Stimulated activated effector memory CD8-positive, alpha-beta T cell treated with anti-CD3 and anti-CD28 coated beads, Interleukin-12 subunit alpha, Interleukin-12 subunit beta, amount 100 ng/mL, for 72 hours (primary cell): ENCODE measurements at regions not wholly inside any gene's neighbourhood (a gene's known extent, or its start where the extent isn't known, plus 50 kb on each side); places are given as distances from the start of the nearest gene placed in this dataset.

Experiments
- ATAC-seq: fragments of 150-1000 bp; cut with Tn5 transposase; 2 replicates; pipeline ENCODE4 v1.10.0; 2021
- DNase-seq, 2 donors: peaks; one replicate each; pipeline ENCODE4 v3.0.0; 2021 to 2022; ENCODE audit warnings: low spot score in 2 of 2
- H3K27ac Mint-ChIP-seq: one replicate; pipeline ENCODE4 v1.8.0; 2022; ENCODE audit warnings: mild to moderate bottlenecking, mixed read lengths
- H3K36me3 Mint-ChIP-seq: one replicate; pipeline ENCODE4 v1.8.0; 2022; ENCODE audit warnings: mild to moderate bottlenecking, mixed read lengths
- H3K4me1 Mint-ChIP-seq: one replicate; pipeline ENCODE4 v1.8.0; 2022; ENCODE audit warnings: mixed read lengths
- H3K4me3 Mint-ChIP-seq: one replicate; pipeline ENCODE4 v1.8.0; 2022; ENCODE audit warnings: mild to moderate bottlenecking, mixed read lengths
- H3K9me3 Mint-ChIP-seq: one replicate; pipeline ENCODE4 v1.8.0; 2022; ENCODE audit warnings: mixed read lengths

GRCh38 chr1:193320270-193320669 lies 133.9 kb upstream of the B3GALT2 start:
- Mint-ChIP-seq H3K27ac (no peak overlapping the region), H3K4me3 (no peak overlapping the region), H3K9me3 (peaks cover 13% of the 10 kb centered on the region), H3K4me1 (no peaks in the 10 kb centered on the region), H3K36me3 (no peaks in the 10 kb centered on the region)
- ATAC-seq = no peak
- no peak for DNase-seq

GRCh38 chr1:193318347-193318746 lies 131.9 kb upstream of the B3GALT2 start:
- ATAC-seq (no peak), DNase-seq (no peak)
- H3K9me3 Mint-ChIP-seq = peaks cover 6% of the 10 kb centered on the region
- no peaks in the 10 kb centered on the region for H3K4me1 Mint-ChIP-seq
- H3K27ac Mint-ChIP-seq = no peak overlapping the region
- H3K36me3 Mint-ChIP-seq = no peaks in the 10 kb centered on the region
- no peak overlapping the region for H3K4me3 Mint-ChIP-seq

- no peak overlapping the region for H3K4me3 Mint-ChIP-seq
- ATAC-seq (no peak), DNase-seq (no peak)
- H3K36me3 Mint-ChIP-seq = no peaks in the 10 kb centered on the region
- no peak overlapping the region for H3K27ac Mint-ChIP-seq
- H3K9me3 Mint-ChIP-seq = peaks cover under 1% of the 10 kb centered on the region
- H3K4me1 Mint-ChIP-seq = peaks cover 23% of the 10 kb centered on the region
These were observed 127.1 kb upstream of the B3GALT2 start for GRCh38 chr1:193313354-193314140.

- H3K9me3 Mint-ChIP-seq = no peaks in the 10 kb centered on the region
- DNase-seq (no peak), ATAC-seq (no peak)
- H3K4me1 Mint-ChIP-seq = peaks cover 23% of the 10 kb centered on the region
- no peak overlapping the region for H3K4me3 Mint-ChIP-seq
- H3K27ac Mint-ChIP-seq = no peak overlapping the region
- no peaks in the 10 kb centered on the region for H3K36me3 Mint-ChIP-seq
These were observed 126.0 kb upstream of the B3GALT2 start for GRCh38 chr1:193312432-193312831.

GRCh38 chr1:193311226-193311948 lies 125.0 kb upstream of the B3GALT2 start:
- no peaks in the 10 kb centered on the region for H3K36me3 Mint-ChIP-seq
- ATAC-seq = no peak
- H3K4me1 Mint-ChIP-seq = peaks cover 23% of the 10 kb centered on the region
- peak overlapping the region; percentile 21 for H3K27ac Mint-ChIP-seq
- no peak overlapping the region for H3K4me3 Mint-ChIP-seq
- DNase-seq = no peak
- H3K9me3 Mint-ChIP-seq = no peaks in the 10 kb centered on the region

- ATAC-seq (no peak), DNase-seq (no peak)
- H3K27ac Mint-ChIP-seq = peak overlapping the region; percentile 21
- H3K4me3 Mint-ChIP-seq = no peak overlapping the region
- peaks cover 23% of the 10 kb centered on the region for H3K4me1 Mint-ChIP-seq
- no peaks in the 10 kb centered on the region for H3K9me3 Mint-ChIP-seq
- H3K36me3 Mint-ChIP-seq = no peaks in the 10 kb centered on the region
These were observed 124.2 kb upstream of the B3GALT2 start for GRCh38 chr1:193310564-193310963.

GRCh38 chr1:193309936-193310475 lies 123.6 kb upstream of the B3GALT2 start:
- Mint-ChIP-seq H3K4me3 (no peak overlapping the region), H3K4me1 (peaks cover 23% of the 10 kb centered on the region), H3K9me3 (no peaks in the 10 kb centered on the region), H3K36me3 (no peaks in the 10 kb centered on the region), H3K27ac (peak overlapping the region; percentile 21)
- no peak for DNase-seq
- no peak for ATAC-seq

GRCh38 chr1:193308438-193308837 lies 122.0 kb upstream of the B3GALT2 start:
- H3K9me3 Mint-ChIP-seq = no peaks in the 10 kb centered on the region
- no peak overlapping the region for H3K27ac Mint-ChIP-seq
- H3K36me3 Mint-ChIP-seq = no peaks in the 10 kb centered on the region
- ATAC-seq = peak; percentile 72
- no peak for DNase-seq
- H3K4me1 Mint-ChIP-seq = peaks cover 23% of the 10 kb centered on the region
- no peak overlapping the region for H3K4me3 Mint-ChIP-seq

GRCh38 chr1:193306430-193306829 lies 120.0 kb upstream of the B3GALT2 start:
- Mint-ChIP-seq H3K4me1 (peaks cover 14% of the 10 kb centered on the region), H3K9me3 (no peaks in the 10 kb centered on the region), H3K27ac (no peak overlapping the region), H3K4me3 (no peak overlapping the region), H3K36me3 (no peaks in the 10 kb centered on the region)
- no peak for ATAC-seq
- DNase-seq = no peak
